IMR-90 (cell line): ENCODE measurements at regions not wholly inside any gene's neighbourhood (a gene's known extent, or its start where the extent isn't known, plus 50 kb on each side); places are given as distances from the start of the nearest gene placed in this dataset.

Experiments used
- ATAC-seq: fragments of 200-7000 bp; cut with Tn5 transposase; 2 replicates; pipeline ENCODE4 v1.9.1; 2020; ENCODE audit warnings: low read depth, mild to moderate bottlenecking, moderate library complexity
- BruUV-seq: library from RNA; stranded (reverse); fragments of 400-500 nt; replicated peaks from 2 replicates; lab custom pipeline; 2021; lab: Mats Ljungman, UMichigan
- CTCF ChIA-PET: fragments of 300-600 bp; formaldehyde crosslinking; extraction: SDS; loops from one replicate; lab custom pipeline; 2021; ENCODE audit warnings: antibody characterized with exemption; lab: Yijun Ruan, JAX
- POLR2A ChIA-PET: fragments of 300-600 bp; sonication (Branson Sonifier 250); formaldehyde crosslinking; loops from one replicate; lab custom pipeline; 2022; ENCODE audit warnings: antibody characterized with exemption; ENCODE audit not compliant: unreplicated experiment; lab: Charles Lee
- DNase-seq: peaks from one replicate; pipeline ENCODE4 v3.0.0; 2013
- H2AFZ ChIP-seq: replicated peaks from 2 replicates; pipeline ENCODE3; 2013; ENCODE audit warnings: low read length, mild to moderate bottlenecking; ENCODE audit not compliant: poor library complexity
- H2AK5ac ChIP-seq: 2 replicates; pipeline ENCODE4 v1.6.1; 2013; ENCODE audit warnings: low read depth, low read length, inconsistent platforms
- H2AK9ac ChIP-seq: replicated peaks from 2 replicates; pipeline ENCODE3; 2013; ENCODE audit warnings: mild to moderate bottlenecking, low read depth, low read length, moderate library complexity; ENCODE audit not compliant: poor library complexity
- H2BK120ac ChIP-seq: 2 replicates; pipeline ENCODE4 v1.6.1; 2013; ENCODE audit warnings: low read depth, low read length, inconsistent platforms
- H2BK15ac ChIP-seq: 3 replicates; pipeline ENCODE4 v1.6.1; 2013; ENCODE audit warnings: low read depth, low read length, inconsistent platforms
- H2BK20ac ChIP-seq: 2 replicates; pipeline ENCODE4 v1.6.1; 2013; ENCODE audit warnings: low read depth, mild to moderate bottlenecking, inconsistent platforms, low read length, moderate library complexity
- H2BK5ac ChIP-seq: 2 replicates; pipeline ENCODE4 v1.6.1; 2013; ENCODE audit warnings: mild to moderate bottlenecking, low read depth, low read length, inconsistent platforms; ENCODE audit not compliant: poor library complexity, severe bottlenecking
- H3K14ac ChIP-seq: replicated peaks from 2 replicates; pipeline ENCODE4 v1.6.1; 2013; ENCODE audit warnings: low read depth, low read length, inconsistent platforms
- H3K18ac ChIP-seq: 2 replicates; pipeline ENCODE4 v1.6.1; 2013; ENCODE audit warnings: low read depth, low read length, control low read depth
- H3K23ac ChIP-seq: 2 replicates; pipeline ENCODE4 v1.6.1; 2013; ENCODE audit warnings: low read depth, low read length, inconsistent platforms
- H3K27ac ChIP-seq: 2 replicates; pipeline ENCODE4 v1.5.1; 2013; ENCODE audit warnings: mild to moderate bottlenecking, control low read depth, low read length; ENCODE audit not compliant: insufficient read depth
- H3K27me3 ChIP-seq: 2 replicates; pipeline ENCODE4 v1.6.1; 2013; ENCODE audit warnings: low read length; ENCODE audit not compliant: control insufficient read depth, insufficient read depth
- H3K36me3 ChIP-seq: 2 replicates; pipeline ENCODE4 v1.6.1; 2013; ENCODE audit warnings: low read length, mixed read lengths; ENCODE audit not compliant: control insufficient read depth, insufficient read depth
- H3K4ac ChIP-seq: 2 replicates; pipeline ENCODE4 v1.6.1; 2013; ENCODE audit warnings: low read depth, low read length, inconsistent platforms
- H3K4me1 ChIP-seq: 2 replicates; pipeline ENCODE4 v1.6.1; 2013; ENCODE audit warnings: low read length, mixed read lengths; ENCODE audit not compliant: control insufficient read depth, insufficient read depth
- H3K4me2 ChIP-seq: 2 replicates; pipeline ENCODE4 v1.6.1; 2013; ENCODE audit warnings: low read depth, mild to moderate bottlenecking, control low read depth, low read length, moderate library complexity
- H3K4me3 ChIP-seq: 2 replicates; pipeline ENCODE4 v1.5.1; 2013; ENCODE audit warnings: low read depth, mild to moderate bottlenecking, control low read depth, low read length, moderate library complexity; ENCODE audit not compliant: insufficient read depth
- H3K56ac ChIP-seq: 2 replicates; pipeline ENCODE4 v1.6.1; 2013; ENCODE audit warnings: low read length, inconsistent platforms; ENCODE audit not compliant: insufficient read depth; ENCODE audit errors: extremely low read depth
- H3K79me1 ChIP-seq, 2 experiments: 2 replicates each; pipeline ENCODE4 v1.6.1; 2013; ENCODE audit warnings: low read length in 2 of 2, inconsistent platforms in 1 of 2, low read depth in 1 of 2
- H3K9ac ChIP-seq: 2 replicates; pipeline ENCODE4 v1.6.1; 2013; ENCODE audit warnings: low read depth, low read length, control low read depth
- H3K9me1 ChIP-seq: 2 replicates; pipeline ENCODE4 v1.6.1; 2013; ENCODE audit warnings: low read length, inconsistent platforms; ENCODE audit not compliant: insufficient read depth
- H3K9me3 ChIP-seq: 2 replicates; pipeline ENCODE4 v1.6.1; 2013; ENCODE audit warnings: low read length; ENCODE audit not compliant: control insufficient read depth, insufficient read depth
- H4K20me1 ChIP-seq: 2 replicates; pipeline ENCODE4 v1.6.1; 2013; ENCODE audit warnings: low read length, inconsistent platforms; ENCODE audit not compliant: insufficient read depth
- H4K5ac ChIP-seq: 2 replicates; pipeline ENCODE4 v1.6.1; 2013; ENCODE audit warnings: mild to moderate bottlenecking, low read depth, low read length, control low read depth
- H4K8ac ChIP-seq, 2 experiments: 2 replicates each; pipeline ENCODE4 v1.6.1; 2013; ENCODE audit warnings: low read depth in 2 of 2, low read length in 2 of 2, control low read depth in 1 of 2, inconsistent platforms in 1 of 2
- H4K91ac ChIP-seq: 2 replicates; pipeline ENCODE4 v1.6.1; 2013; ENCODE audit warnings: low read depth, low read length, inconsistent platforms; ENCODE audit not compliant: insufficient read depth
- BHLHE40 ChIP-seq: fragments of 150-350 bp; IDR thresholded peaks from 2 replicates; pipeline ENCODE4 v1.6.1; 2016; ENCODE audit warnings: mild to moderate bottlenecking, low read depth, low read length
- CHD1 ChIP-seq: IDR thresholded peaks from 2 replicates; pipeline ENCODE4 v1.6.1; 2012; ENCODE audit warnings: low read depth, low read length, improper control_type of control experiment
- FOS ChIP-seq: fragments of 150-350 bp; IDR thresholded peaks from 2 replicates; pipeline ENCODE4 v1.6.1; 2016; ENCODE audit warnings: low read depth, low read length
- MAZ ChIP-seq: IDR thresholded peaks from 2 replicates; pipeline ENCODE4 v1.6.1; 2012; ENCODE audit warnings: low read depth, mild to moderate bottlenecking, low read length, improper control_type of control experiment, moderate library complexity, borderline replicate concordance
- POLR2A ChIP-seq: IDR thresholded peaks from 2 replicates; pipeline ENCODE4 v1.6.1; 2012; ENCODE audit warnings: mild to moderate bottlenecking, low read depth, low read length
- RFX5 ChIP-seq: IDR thresholded peaks from 2 replicates; pipeline ENCODE4 v1.8.0; 2012; ENCODE audit warnings: low read depth, mild to moderate bottlenecking, low read length, moderate library complexity
- WGBS, 2 experiments: methylation state at CpG; one replicate each; pipeline versions ENCODE4 v1.1.5 to v1.1.7; 2013; ENCODE audit warnings: missing lambda C conversion rate in 2 of 2; ENCODE audit not compliant: insufficient read length in 1 of 2; ENCODE audit errors: extremely low coverage in 2 of 2; 5-methylcytosine and 5-hydroxymethylcytosine counted together
- dilution Hi-C: fragments of 300-500 bp; cut with HindIII; formaldehyde crosslinking; loops from one replicate; pipeline ENCODE4 v1.14.3; 2018; ENCODE audit warnings: low sequenced_read_pairs; ENCODE audit not compliant: unreplicated experiment
- in situ Hi-C: fragments of 300-500 bp; cut with MboI; formaldehyde crosslinking; loops from 3 replicates; pipeline ENCODE4 v1.14.3; 2019; ENCODE audit warnings: low sequenced_read_pairs, inconsistent platforms, mixed read lengths
- intact Hi-C: fragments of 100-400 bp; cut with micrococcal nuclease; formaldehyde crosslinking; loops from 2 replicates; pipeline ENCODE4 v1.10.0; 2022
- TF ChIP-seq, protein P1 (sequence below): conservative IDR thresholded peaks from 2 replicates; pipeline ENCODE4 v1.5.1; 2012; ENCODE audit warnings: mild to moderate bottlenecking, low read depth, low read length, improper control_type of control experiment

- Histone ChIP-seq H4K5ac (no peak overlapping the region), H2BK120ac (no peak overlapping the region), H4K20me1 (no peaks in the 10 kb centered on the region), H3K56ac (no peak overlapping the region), H2BK20ac (no peak overlapping the region), H3K18ac (no peak overlapping the region), H3K36me3 (no peaks in the 10 kb centered on the region), H3K14ac (no peak overlapping the region), H4K8ac (no peak overlapping the region), H3K4ac (no peak overlapping the region), H2BK5ac (no peak overlapping the region), H3K23ac (no peak overlapping the region), H2AK5ac (no peak overlapping the region), H4K91ac (no peak overlapping the region), H3K9ac (no peak overlapping the region), H2BK15ac (no peak overlapping the region), H3K79me1 (no peaks in the 10 kb centered on the region), H3K9me1 (no peaks in the 10 kb centered on the region; the same call in 1 of the 2 replicates), H3K27me3 (no peaks in the 10 kb centered on the region), H3K9me3 (no peaks in the 10 kb centered on the region), H3K4me3 (no peak overlapping the region), H3K4me2 (no peak overlapping the region), H3K4me1 (no peaks in the 10 kb centered on the region), H3K27ac (no peak overlapping the region), H2AK9ac (no peak overlapping the region), H2AFZ (no peak overlapping the region)
- ATAC-seq = no peak
- no peak for DNase-seq
- POLR2A ChIA-PET = no interaction called here
- TF ChIP-seq BHLHE40 = no peak
- TF ChIP-seq FOS = no peak
- TF ChIP-seq, protein P1, sequence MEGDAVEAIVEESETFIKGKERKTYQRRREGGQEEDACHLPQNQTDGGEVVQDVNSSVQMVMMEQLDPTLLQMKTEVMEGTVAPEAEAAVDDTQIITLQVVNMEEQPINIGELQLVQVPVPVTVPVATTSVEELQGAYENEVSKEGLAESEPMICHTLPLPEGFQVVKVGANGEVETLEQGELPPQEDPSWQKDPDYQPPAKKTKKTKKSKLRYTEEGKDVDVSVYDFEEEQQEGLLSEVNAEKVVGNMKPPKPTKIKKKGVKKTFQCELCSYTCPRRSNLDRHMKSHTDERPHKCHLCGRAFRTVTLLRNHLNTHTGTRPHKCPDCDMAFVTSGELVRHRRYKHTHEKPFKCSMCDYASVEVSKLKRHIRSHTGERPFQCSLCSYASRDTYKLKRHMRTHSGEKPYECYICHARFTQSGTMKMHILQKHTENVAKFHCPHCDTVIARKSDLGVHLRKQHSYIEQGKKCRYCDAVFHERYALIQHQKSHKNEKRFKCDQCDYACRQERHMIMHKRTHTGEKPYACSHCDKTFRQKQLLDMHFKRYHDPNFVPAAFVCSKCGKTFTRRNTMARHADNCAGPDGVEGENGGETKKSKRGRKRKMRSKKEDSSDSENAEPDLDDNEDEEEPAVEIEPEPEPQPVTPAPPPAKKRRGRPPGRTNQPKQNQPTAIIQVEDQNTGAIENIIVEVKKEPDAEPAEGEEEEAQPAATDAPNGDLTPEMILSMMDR = no peak
- TF ChIP-seq CHD1 = no peak
- TF ChIP-seq MAZ = no peak
- TF ChIP-seq RFX5 = no peak
- TF ChIP-seq POLR2A = no peak
- in situ Hi-C loops (no loop called here), dilution Hi-C loops (no loop called here), intact Hi-C loops (no loop called here)
- no TSS peak for BruUV-seq
- CTCF ChIA-PET = no interaction called here
- no CpG with 5 or more reads among the region's 2 CpGs for WGBS, 2 experiments
Measured at GRCh38 chr4:77268108-77268507, 111.1 kb downstream of the CCNG2 start.
